ENCODE measurements at regions not wholly inside any gene's neighbourhood (a gene's known extent, or its start where the extent isn't known, plus 50 kb on each side); places are given as distances from the start of the nearest gene placed in this dataset.
A peak's percentile ranks its signal among the peaks of the same experiment; 100 is the strongest.

DNA sequence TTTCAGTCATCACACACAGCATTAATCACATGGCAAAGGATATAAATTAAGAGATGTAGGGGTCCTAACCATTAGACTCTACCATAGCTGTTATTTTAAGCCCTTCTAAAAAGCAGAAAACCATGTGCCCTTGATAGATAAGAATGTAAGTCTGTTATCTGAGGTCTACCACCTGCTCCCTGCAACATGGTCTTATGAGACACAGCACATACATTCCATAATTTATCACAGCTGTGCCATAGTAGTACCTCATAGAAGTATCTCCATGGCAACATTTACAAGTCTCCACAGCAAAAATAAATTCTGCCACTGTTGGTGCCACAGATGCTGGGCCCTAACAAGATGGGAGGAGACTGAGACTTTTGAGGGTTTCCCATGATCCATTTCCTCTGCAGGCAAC is 265.4 kb downstream of the KDM5D start:
- Histone ChIP-seq H3K27me3 (ENCODE audit: control insufficient read depth in 1 of 2, insufficient read depth in 2 of 2, low read length in 2 of 2) (no peaks in the 10 kb centered on the region), H3K4me1 (ENCODE audit: insufficient read depth, low read length) (no peaks in the 10 kb centered on the region), H3K36me3 (ENCODE audit: insufficient read depth, low read length) (peaks cover 5% of the 10 kb centered on the region), H3K9me3 (ENCODE audit: control insufficient read depth in 1 of 2, insufficient read depth in 1 of 2, low read length in 2 of 2) (no peaks in the 10 kb centered on the region), H3K27ac (ENCODE audit: low read depth in 1 of 2, low read length in 2 of 2) (no peak overlapping the region), H3K4me3 (ENCODE audit: low read length) (no peak overlapping the region)
- Mint-ChIP-seq H3K4me1 (ENCODE audit: low read depth) (peaks cover 22% of the 10 kb centered on the region), H3K36me3 (ENCODE audit: low read depth) (peaks cover 35% of the 10 kb centered on the region), H3K4me3 (no peak overlapping the region), H3K9me3 (no peaks in the 10 kb centered on the region), H3K27ac (peak overlapping the region; percentile 77), H3K27me3 (no peaks in the 10 kb centered on the region)
- TF ChIP-seq, protein P1, sequence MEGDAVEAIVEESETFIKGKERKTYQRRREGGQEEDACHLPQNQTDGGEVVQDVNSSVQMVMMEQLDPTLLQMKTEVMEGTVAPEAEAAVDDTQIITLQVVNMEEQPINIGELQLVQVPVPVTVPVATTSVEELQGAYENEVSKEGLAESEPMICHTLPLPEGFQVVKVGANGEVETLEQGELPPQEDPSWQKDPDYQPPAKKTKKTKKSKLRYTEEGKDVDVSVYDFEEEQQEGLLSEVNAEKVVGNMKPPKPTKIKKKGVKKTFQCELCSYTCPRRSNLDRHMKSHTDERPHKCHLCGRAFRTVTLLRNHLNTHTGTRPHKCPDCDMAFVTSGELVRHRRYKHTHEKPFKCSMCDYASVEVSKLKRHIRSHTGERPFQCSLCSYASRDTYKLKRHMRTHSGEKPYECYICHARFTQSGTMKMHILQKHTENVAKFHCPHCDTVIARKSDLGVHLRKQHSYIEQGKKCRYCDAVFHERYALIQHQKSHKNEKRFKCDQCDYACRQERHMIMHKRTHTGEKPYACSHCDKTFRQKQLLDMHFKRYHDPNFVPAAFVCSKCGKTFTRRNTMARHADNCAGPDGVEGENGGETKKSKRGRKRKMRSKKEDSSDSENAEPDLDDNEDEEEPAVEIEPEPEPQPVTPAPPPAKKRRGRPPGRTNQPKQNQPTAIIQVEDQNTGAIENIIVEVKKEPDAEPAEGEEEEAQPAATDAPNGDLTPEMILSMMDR (IDR thresholded peaks at IDR 0.05): no peak
- intact Hi-C loops (cut with DNase I, micrococcal nuclease): no loop called here
- ATAC-seq (ENCODE audit: poor library complexity) (no peak), DNase-seq (no peak)
- ChIA-PET CTCF (no interaction called here), POLR2A (interaction anchor here (0.9 kb wide), 1 partner anchor 89 kb away, joined by 4 read pairs; no protein-coding TSS in a partner anchor)

DNA sequence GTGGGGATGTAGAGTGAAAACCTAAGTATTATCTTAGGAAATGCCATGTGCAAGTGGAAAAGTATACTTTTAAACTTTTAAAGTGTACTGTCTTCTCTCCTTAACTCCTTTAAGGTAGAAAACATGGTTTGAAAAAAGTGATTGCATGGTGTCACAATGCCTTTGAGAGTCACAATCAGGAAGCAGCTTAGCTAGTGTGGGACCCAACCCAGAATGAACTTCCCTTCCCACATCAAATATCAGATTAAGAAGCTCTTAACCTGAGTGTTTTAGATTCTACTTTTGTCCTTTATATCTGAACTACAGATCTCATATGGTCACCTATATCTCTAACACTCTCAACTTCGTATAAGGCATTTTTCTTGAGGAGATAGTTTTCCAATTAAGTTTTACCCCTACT is 266.6 kb downstream of the KDM5D start:
- Mint-ChIP-seq H3K27me3 (no peaks in the 10 kb centered on the region), H3K4me3 (peak overlapping the region; percentile 34)
- POLR2A ChIA-PET: interaction anchor here (1.0 kb wide), 1 partner anchor 89 kb away, joined by 3 read pairs; no protein-coding TSS in a partner anchor

DNA sequence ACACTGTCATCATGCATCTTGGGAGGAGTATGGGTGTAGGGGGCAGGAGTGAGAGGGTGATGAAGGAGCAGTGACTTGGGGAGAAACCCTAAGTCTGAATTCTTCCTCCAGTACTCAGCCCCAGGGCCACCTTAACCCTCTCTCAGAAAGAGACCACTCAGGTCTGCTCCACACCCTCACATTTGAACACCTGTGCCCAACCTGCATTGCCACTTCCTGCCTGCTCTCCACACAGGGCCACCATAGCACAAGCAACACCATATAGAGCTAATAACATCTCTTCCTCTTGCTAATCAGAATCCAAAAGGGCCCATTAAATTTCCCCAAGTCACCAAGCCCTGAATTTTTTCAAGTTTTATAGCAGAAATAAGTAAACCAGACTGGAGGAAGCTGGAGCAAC is 278.7 kb downstream of the KDM5D start:
- Histone ChIP-seq H3K9me3 (ENCODE audit: control insufficient read depth in 1 of 2, insufficient read depth in 1 of 2, low read length in 2 of 2) (no peaks in the 10 kb centered on the region), H3K4me3 (ENCODE audit: low read length) (no peak overlapping the region), H3K27me3 (ENCODE audit: control insufficient read depth in 1 of 2, insufficient read depth in 2 of 2, low read length in 2 of 2) (no peaks in the 10 kb centered on the region), H3K4me1 (ENCODE audit: insufficient read depth, low read length) (peaks cover 5% of the 10 kb centered on the region), H3K36me3 (ENCODE audit: insufficient read depth, low read length) (no peaks in the 10 kb centered on the region), H3K27ac (ENCODE audit: low read depth in 1 of 2, low read length in 2 of 2) (no peak overlapping the region)
- intact Hi-C loops (cut with DNase I, micrococcal nuclease): no loop called here
- DNase-seq (peak in 1 of 14 experiments; percentile 21), ATAC-seq (ENCODE audit: poor library complexity) (no peak)
- peaks cover 10% of the 10 kb centered on the region for H3K36me3 Mint-ChIP-seq (ENCODE audit: low read depth)
- H3K27ac Mint-ChIP-seq: peak overlapping the region; percentile 73
- H3K4me3 Mint-ChIP-seq: peak overlapping the region; percentile 25
- ChIA-PET POLR2A (interaction anchor here (1.7 kb wide), 1 partner anchor 102 kb away, joined by 6 read pairs; no protein-coding TSS in a partner anchor), CTCF (no interaction called here)
- TF ChIP-seq, protein P1 (IDR thresholded peaks at IDR 0.05): no peak
- peaks cover 19% of the 10 kb centered on the region for H3K4me1 Mint-ChIP-seq (ENCODE audit: low read depth)
- no peaks in the 10 kb centered on the region for H3K9me3 Mint-ChIP-seq
- H3K27me3 Mint-ChIP-seq: no peaks in the 10 kb centered on the region

More for the DNA sequence above, 266.6 kb downstream of the KDM5D start:
- Histone ChIP-seq H3K4me1 (ENCODE audit: insufficient read depth, low read length) (no peaks in the 10 kb centered on the region), H3K4me3 (ENCODE audit: low read length) (no peak overlapping the region), H3K27ac (ENCODE audit: low read depth in 1 of 2, low read length in 2 of 2) (no peak overlapping the region), H3K27me3 (ENCODE audit: control insufficient read depth in 1 of 2, insufficient read depth in 2 of 2, low read length in 2 of 2) (no peaks in the 10 kb centered on the region), H3K9me3 (ENCODE audit: control insufficient read depth in 1 of 2, insufficient read depth in 1 of 2, low read length in 2 of 2) (peaks cover 0 to 4% of the 10 kb centered on the region in 2 experiments), H3K36me3 (ENCODE audit: insufficient read depth, low read length) (peaks cover 10% of the 10 kb centered on the region)
- CTCF ChIA-PET: no interaction called here
- H3K36me3 Mint-ChIP-seq (ENCODE audit: low read depth): peaks cover 41% of the 10 kb centered on the region
- H3K4me1 Mint-ChIP-seq (ENCODE audit: low read depth): peaks cover 26% of the 10 kb centered on the region
- no peaks in the 10 kb centered on the region for H3K9me3 Mint-ChIP-seq
- DNase-seq (no peak), ATAC-seq (ENCODE audit: poor library complexity) (peak; percentile 43)
- TF ChIP-seq, protein P1 (IDR thresholded peaks at IDR 0.05): no peak
- intact Hi-C loops (cut with DNase I, micrococcal nuclease): no loop called here
- peak overlapping the region; percentile 77 for H3K27ac Mint-ChIP-seq

All from CD4-positive, alpha-beta T cell (primary cell).